GM23248 (cell line): ENCODE measurements at regions not wholly inside any gene's neighbourhood (a gene's known extent, or its start where the extent isn't known, plus 50 kb on each side); places are given as distances from the start of the nearest gene placed in this dataset.

Experiments
- DNase-seq: peaks from one replicate; pipeline ENCODE4 v3.0.0-alpha.2; 2015
- H2AFZ ChIP-seq: fragments of 200-600 bp; sonication (generic); 2 replicates; pipeline ENCODE4 v1.6.1; 2016; ENCODE audit warnings: antibody characterized with exemption
- H3F3A ChIP-seq: fragments of 200-600 bp; sonication (generic); 2 replicates; pipeline ENCODE4 v1.6.1; 2016; ENCODE audit warnings: mild to moderate bottlenecking, antibody characterized with exemption, mixed run types; ENCODE audit not compliant: insufficient read depth
- H3K27ac ChIP-seq: fragments of 200-600 bp; sonication (generic); 2 replicates; pipeline ENCODE4 v1.5.1; 2016; ENCODE audit warnings: mild to moderate bottlenecking
- H3K27me3 ChIP-seq: fragments of 200-600 bp; sonication (generic); replicated peaks from 2 replicates; pipeline ENCODE4 v1.6.1; 2016; ENCODE audit warnings: mild to moderate bottlenecking; ENCODE audit not compliant: insufficient read depth
- H3K36me3 ChIP-seq: fragments of 200-600 bp; sonication (generic); 2 replicates; pipeline ENCODE4 v1.6.1; 2016; ENCODE audit warnings: low read depth, mild to moderate bottlenecking
- H3K4me1 ChIP-seq: fragments of 200-600 bp; sonication (generic); 2 replicates; pipeline ENCODE4 v1.6.1; 2016; ENCODE audit warnings: mild to moderate bottlenecking; ENCODE audit not compliant: insufficient read depth
- H3K4me2 ChIP-seq: fragments of 200-600 bp; sonication (generic); one replicate; pipeline ENCODE4 v1.6.1; 2016; ENCODE audit warnings: mild to moderate bottlenecking; ENCODE audit not compliant: unreplicated experiment
- H3K4me3 ChIP-seq: fragments of 200-600 bp; sonication (generic); 2 replicates; pipeline ENCODE4 v1.5.1; 2016; ENCODE audit warnings: mild to moderate bottlenecking
- H3K79me2 ChIP-seq: fragments of 200-600 bp; sonication (generic); 2 replicates; pipeline ENCODE4 v1.6.1; 2016; ENCODE audit warnings: mild to moderate bottlenecking; ENCODE audit not compliant: insufficient read depth
- H3K9ac ChIP-seq: fragments of 200-600 bp; sonication (generic); 2 replicates; pipeline ENCODE4 v1.6.1; 2016; ENCODE audit warnings: mild to moderate bottlenecking
- H3K9me2 ChIP-seq: fragments of 200-600 bp; sonication (generic); 2 replicates; pipeline ENCODE4 v1.6.1; 2016; ENCODE audit warnings: mixed run types, mild to moderate bottlenecking, moderate library complexity; ENCODE audit not compliant: insufficient read depth
- H3K9me3 ChIP-seq: fragments of 200-600 bp; sonication (generic); one replicate; pipeline ENCODE4 v1.6.1; 2017; ENCODE audit warnings: low read depth
- H4K20me1 ChIP-seq: fragments of 200-600 bp; sonication (generic); 2 replicates; pipeline ENCODE4 v1.6.0; 2016; ENCODE audit not compliant: insufficient read depth
- EZH2 ChIP-seq: fragments of 200-600 bp; sonication (generic); IDR thresholded peaks from 2 replicates; pipeline ENCODE4 v1.6.1; 2018; ENCODE audit warnings: antibody characterized with exemption, mild to moderate bottlenecking; ENCODE audit not compliant: insufficient read depth, poor library complexity, severe bottlenecking
- EZH2phosphoT487 ChIP-seq: fragments of 200-600 bp; sonication (generic); IDR thresholded peaks from 2 replicates; pipeline ENCODE4 v1.6.1; 2018; ENCODE audit warnings: antibody characterized with exemption, moderate library complexity, mild to moderate bottlenecking, low read depth; ENCODE audit not compliant: insufficient read depth
- WGBS, 2 experiments: methylation state at CpG; one replicate each; pipeline ENCODE4 v1.1.6; 2015 to 2017; ENCODE audit warnings: low lambda C conversion rate in 2 of 2, low coverage in 1 of 2; ENCODE audit errors: missing lambda C conversion rate in 2 of 2; 5-methylcytosine and 5-hydroxymethylcytosine counted together
- in situ Hi-C: fragments of 300-500 bp; cut with MboI; formaldehyde crosslinking; loops from 2 replicates; pipeline ENCODE4 v1.15.0; 2020

DNA sequence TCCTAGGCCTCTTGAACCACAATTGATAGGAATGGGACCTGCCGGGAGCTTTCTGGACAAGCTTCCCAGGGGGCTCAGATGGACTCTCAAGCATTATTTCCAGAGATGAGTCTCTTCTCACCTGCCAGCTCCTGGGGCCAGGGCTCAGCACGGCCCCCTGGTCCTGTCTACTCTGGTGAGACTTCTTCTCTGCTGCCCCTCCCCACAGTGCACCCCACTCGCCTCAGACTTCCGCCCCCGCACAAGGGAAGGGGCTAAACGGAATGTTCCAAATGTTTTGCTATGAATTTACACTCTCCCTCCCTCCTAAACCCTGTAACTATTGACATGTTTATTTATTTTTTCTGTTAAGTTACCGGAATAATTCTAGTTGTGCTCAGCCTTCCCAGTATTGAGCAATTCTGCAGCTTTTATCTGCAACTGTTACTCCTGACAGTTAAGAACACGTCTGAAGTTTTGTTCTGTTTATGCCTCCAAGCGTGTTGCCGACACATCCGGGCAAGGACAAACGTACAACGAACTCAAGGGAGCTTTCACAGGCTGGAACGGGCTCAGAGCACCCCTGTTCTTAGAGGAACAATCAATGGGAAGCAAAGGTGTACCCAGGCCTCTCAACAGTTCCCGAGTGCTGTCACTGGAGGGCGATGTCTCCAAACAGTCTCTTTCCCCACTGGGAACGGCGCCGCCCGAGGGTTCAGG lies 55.2 kb downstream of the FHIP2A start:
- Histone ChIP-seq H3K9ac (no peak overlapping the region), H3K79me2 (no peaks in the 10 kb centered on the region), H3K27ac (no peak overlapping the region), H3F3A (0 out of 2 replicates have a peak, but pooled peaks cover 4% of the 10 kb centered on the region), H3K4me3 (peak overlapping the region; percentile 25; the same call in 1 of the 2 replicates), H3K36me3 (no peaks in the 10 kb centered on the region), H3K4me1 (peaks cover 11% of the 10 kb centered on the region), H2AFZ (peak overlapping the region; percentile 77), H3K4me2 (peak overlapping the region; percentile 47), H3K27me3 (no peaks in the 10 kb centered on the region), H4K20me1 (no peaks in the 10 kb centered on the region), H3K9me2 (no peaks in the 10 kb centered on the region), H3K9me3 (no peaks in the 10 kb centered on the region)
- in situ Hi-C loops = loop anchor here (10.0 kb wide), 1 partner anchor 248 kb away; no protein-coding TSS in a partner anchor
- TF ChIP-seq EZH2 = no peak
- peak; percentile 82 for DNase-seq
- WGBS, 2 experiments = 16 to 19% methylated on average over 20 of the region's 20 CpGs

DNA sequence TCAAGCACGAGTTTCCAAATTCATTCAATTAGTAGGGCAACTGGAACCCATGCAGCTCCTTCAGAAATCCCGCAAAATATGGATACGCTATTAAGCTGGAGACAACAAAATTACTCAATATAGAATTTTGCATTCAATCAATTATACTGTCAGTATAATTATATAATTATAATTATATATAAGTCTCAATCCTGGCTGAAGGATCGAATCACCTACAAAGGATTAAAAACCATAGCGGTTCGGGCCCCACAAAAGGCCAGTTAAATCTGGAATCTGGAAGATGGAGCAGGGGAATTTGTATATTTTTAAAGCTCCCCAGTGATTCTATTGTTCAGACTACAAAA lies 55.7 kb downstream of the FHIP2A start:
- Histone ChIP-seq H3K36me3 (no peaks in the 10 kb centered on the region), H3F3A (0 out of 2 replicates have a peak, but pooled peaks cover 4% of the 10 kb centered on the region), H4K20me1 (no peaks in the 10 kb centered on the region), H3K4me1 (peaks cover 11% of the 10 kb centered on the region), H3K27me3 (no peaks in the 10 kb centered on the region), H3K79me2 (no peaks in the 10 kb centered on the region), H3K9me3 (no peaks in the 10 kb centered on the region), H3K4me2 (peak overlapping the region; percentile 47), H3K9me2 (no peaks in the 10 kb centered on the region), H3K4me3 (0 out of 2 replicates have a peak overlapping the region, but pooled peaks have one; percentile 25), H3K27ac (no peak overlapping the region), H3K9ac (no peak overlapping the region), H2AFZ (peak overlapping the region; percentile 77; the same call in 1 of the 2 replicates)
- no peak for DNase-seq
- in situ Hi-C loops = loop anchor here (10.0 kb wide), 1 partner anchor 248 kb away; no protein-coding TSS in a partner anchor
- TF ChIP-seq EZH2 (no peak), EZH2phosphoT487 (no peak)
- 50 to 52% methylated on average over 6 of the region's 6 CpGs for WGBS, 2 experiments

DNA sequence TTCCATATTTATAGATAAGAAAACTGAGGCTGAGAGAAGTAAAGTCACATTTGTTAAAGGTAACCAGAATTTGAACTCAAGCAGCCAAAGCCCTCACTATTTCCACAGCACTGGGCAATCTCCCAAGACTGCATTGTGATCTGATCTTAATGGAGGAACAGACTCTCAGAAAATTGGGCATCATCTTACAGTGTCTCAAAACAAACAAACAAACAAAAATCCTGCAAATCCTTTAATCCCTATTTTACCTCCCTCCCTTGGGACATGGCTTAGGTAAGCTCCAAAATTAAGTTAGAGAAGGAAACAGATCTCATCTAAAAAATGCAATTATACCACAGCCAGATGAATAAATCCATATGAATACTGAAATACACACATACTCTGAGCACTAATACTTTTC lies 57.5 kb downstream of the FHIP2A start:
- peak; percentile 38 for DNase-seq
- no peaks in the 10 kb centered on the region for H3K9me2 ChIP-seq
- peak overlapping the region; percentile 77 for H2AFZ ChIP-seq
- no peak overlapping the region for H3K27ac ChIP-seq
- TF ChIP-seq EZH2 (no peak), EZH2phosphoT487 (no peak)
- H3K9me3 ChIP-seq = no peaks in the 10 kb centered on the region
- H3K4me2 ChIP-seq = peak overlapping the region; percentile 97
- peaks cover 11% of the 10 kb centered on the region for H3K4me1 ChIP-seq
- no peaks in the 10 kb centered on the region for H3K79me2 ChIP-seq
- 0 out of 2 replicates have a peak, but pooled peaks cover 4% of the 10 kb centered on the region for H3F3A ChIP-seq
- H3K36me3 ChIP-seq = no peaks in the 10 kb centered on the region
- H3K4me3 ChIP-seq = peak overlapping the region; percentile 61
- no peaks in the 10 kb centered on the region for H4K20me1 ChIP-seq
- in situ Hi-C loops = loop anchor here (10.0 kb wide), 1 partner anchor 246 kb away; no protein-coding TSS in a partner anchor
- H3K9ac ChIP-seq = no peak overlapping the region
- H3K27me3 ChIP-seq = no peaks in the 10 kb centered on the region

DNA sequence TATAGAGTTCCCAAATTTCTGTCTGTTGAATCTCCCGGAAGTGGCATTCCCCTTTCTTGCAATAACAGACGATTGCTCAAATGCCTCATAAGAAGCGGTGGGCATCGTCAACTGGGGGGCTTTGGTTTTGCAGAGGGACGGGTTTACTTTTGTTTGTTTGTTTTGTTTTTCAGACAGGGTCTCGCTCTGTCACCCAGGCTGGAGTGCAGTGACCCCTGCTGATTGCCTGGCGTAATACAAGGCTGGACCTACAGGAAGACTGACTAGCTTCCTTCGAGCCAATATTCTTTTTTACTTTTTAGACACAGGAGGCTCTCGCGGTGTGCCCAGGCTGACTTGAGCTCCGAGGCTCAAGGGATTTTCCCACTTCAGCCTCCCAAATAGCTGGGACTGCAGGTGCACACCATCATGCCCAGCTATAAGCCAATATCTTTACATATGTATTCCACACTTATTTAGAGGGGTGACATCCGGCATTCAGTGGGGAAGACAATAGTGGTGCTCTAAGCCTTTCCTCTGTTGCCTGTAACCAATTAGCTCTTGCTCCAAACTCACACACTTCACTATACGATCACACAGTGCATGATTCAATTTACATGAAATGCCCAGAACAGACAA lies 58.1 kb downstream of the FHIP2A start:
- no peaks in the 10 kb centered on the region for H3K36me3 ChIP-seq
- H3K4me1 ChIP-seq = peaks cover 11% of the 10 kb centered on the region
- H4K20me1 ChIP-seq = no peaks in the 10 kb centered on the region
- peak overlapping the region; percentile 61 for H3K4me3 ChIP-seq
- in situ Hi-C loops = loop anchor here (10.0 kb wide), 1 partner anchor 245 kb away; no protein-coding TSS in a partner anchor
- peak; percentile 49 for DNase-seq
- no peaks in the 10 kb centered on the region for H3K9me2 ChIP-seq
- H3K79me2 ChIP-seq = no peaks in the 10 kb centered on the region
- H2AFZ ChIP-seq = peak overlapping the region; percentile 77
- H3K4me2 ChIP-seq = peak overlapping the region; percentile 97
- no peak overlapping the region for H3K9ac ChIP-seq
- H3K27me3 ChIP-seq = no peaks in the 10 kb centered on the region
- TF ChIP-seq EZH2phosphoT487 = no peak
- no peak for TF ChIP-seq EZH2
- 0 out of 2 replicates have a peak, but pooled peaks cover 4% of the 10 kb centered on the region for H3F3A ChIP-seq
- WGBS, 2 experiments = 11 to 12% methylated on average over 13 of the region's 13 CpGs
- H3K9me3 ChIP-seq = no peaks in the 10 kb centered on the region
- no peak overlapping the region for H3K27ac ChIP-seq
